SU-DHL-6 (cell line): ENCODE measurements at regions not wholly inside any gene's neighbourhood (a gene's known extent, or its start where the extent isn't known, plus 50 kb on each side); places are given as distances from the start of the nearest gene placed in this dataset.

Experiments used
- H2AFZ ChIP-seq: fragments of 200-600 bp; sonication (generic); 2 replicates; pipeline ENCODE4 v1.6.1; 2014; ENCODE audit warnings: low read depth, mild to moderate bottlenecking, moderate library complexity, mixed read lengths, antibody characterized with exemption, low read length; ENCODE audit not compliant: severe bottlenecking
- H3F3A ChIP-seq: fragments of 200-600 bp; shearing (Covaris generic); 2 replicates; pipeline ENCODE4 v1.6.0; 2016; ENCODE audit warnings: antibody characterized with exemption, mild to moderate bottlenecking; ENCODE audit not compliant: insufficient read depth
- H3K27ac ChIP-seq: fragments of 200-600 bp; sonication (generic); 2 replicates; pipeline ENCODE4 v1.5.1; 2016; ENCODE audit warnings: low read depth, mild to moderate bottlenecking, low read length, moderate library complexity, mixed read lengths
- H3K27me3 ChIP-seq: fragments of 200-600 bp; sonication (generic), shearing (Covaris generic); 2 replicates; pipeline ENCODE4 v1.6.0; 2014; ENCODE audit warnings: mild to moderate bottlenecking, low read length
- H3K36me3 ChIP-seq: fragments of 200-600 bp; sonication (generic); 2 replicates; pipeline ENCODE4 v1.6.1; 2014; ENCODE audit warnings: mild to moderate bottlenecking, low read length, mixed read lengths
- H3K4me2 ChIP-seq: fragments of 300-600, 200-600 bp; shearing (Covaris generic), sonication (generic); 2 replicates; pipeline ENCODE4 v1.6.0; 2014; ENCODE audit warnings: low read length, low read depth, mild to moderate bottlenecking; ENCODE audit not compliant: poor library complexity, severe bottlenecking
- H3K4me3 ChIP-seq: fragments of 200-600 bp; sonication (generic); 2 replicates; pipeline ENCODE4 v1.5.1; 2014; ENCODE audit warnings: antibody characterized with exemption, low read length, mild to moderate bottlenecking, mixed read lengths; ENCODE audit not compliant: insufficient read depth, poor library complexity, severe bottlenecking
- H3K79me2 ChIP-seq: fragments of 200-600 bp; sonication (generic); 2 replicates; pipeline ENCODE4 v1.6.1; 2014; ENCODE audit warnings: mild to moderate bottlenecking, low read length, moderate library complexity; ENCODE audit not compliant: insufficient read depth
- H3K9ac ChIP-seq: fragments of 200-600 bp; sonication (generic); 2 replicates; pipeline ENCODE4 v1.7.0; 2014; ENCODE audit warnings: mild to moderate bottlenecking, low read length
- H3K9me2 ChIP-seq: fragments of 200-600 bp; sonication (generic); replicated peaks from 2 replicates; pipeline ENCODE4 v1.6.1; 2014; ENCODE audit warnings: low read length; ENCODE audit not compliant: insufficient read depth
- H3K9me3 ChIP-seq: fragments of 200-600 bp; sonication (generic); 2 replicates; pipeline ENCODE4 v1.6.1; 2014; ENCODE audit warnings: low read length, mixed read lengths; ENCODE audit not compliant: insufficient read depth
- H4K20me1 ChIP-seq: fragments of 200-600 bp; sonication (generic); 2 replicates; pipeline ENCODE4 v1.6.1; 2014; ENCODE audit warnings: low read depth, mild to moderate bottlenecking, antibody characterized with exemption, low read length, moderate library complexity, mixed read lengths
- EZH2phosphoT487 ChIP-seq: fragments of 200-600 bp; sonication (generic), shearing (Covaris generic); conservative IDR thresholded peaks from 2 replicates; pipeline ENCODE4 v1.6.1; 2018; ENCODE audit warnings: mild to moderate bottlenecking, antibody characterized with exemption, low read length, moderate library complexity, mixed read lengths
- TF ChIP-seq, protein P1 (sequence below): fragments of 200-600 bp; sonication (generic); IDR thresholded peaks from one replicate; pipeline ENCODE4 v1.5.1; 2017; ENCODE audit warnings: antibody characterized with exemption, mild to moderate bottlenecking, low read length, moderate library complexity; ENCODE audit not compliant: insufficient read depth, poor library complexity, severe bottlenecking

DNA sequence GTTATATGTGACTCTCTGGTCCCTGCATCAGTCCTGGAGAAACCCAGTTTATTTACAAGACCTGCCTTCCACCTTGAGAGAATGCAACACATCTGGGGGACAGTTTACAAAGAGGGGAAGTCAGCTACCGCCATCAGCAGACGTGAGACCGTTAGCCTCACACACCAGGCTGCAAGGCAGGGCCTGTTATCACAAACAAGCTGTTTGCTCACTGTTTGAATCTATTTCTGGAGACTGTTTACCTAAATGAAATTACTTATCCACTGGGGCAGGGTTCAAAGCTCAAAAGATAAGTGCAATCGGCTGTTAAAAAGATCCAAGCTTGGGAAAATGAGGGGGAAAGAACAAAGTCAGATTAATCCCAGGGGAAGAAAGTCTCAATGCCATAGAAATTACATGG is 134.4 kb downstream of the ZNF281 start:
- H3K9ac ChIP-seq: no peak overlapping the region
- no peaks in the 10 kb centered on the region for H3K36me3 ChIP-seq
- no peaks in the 10 kb centered on the region for H3F3A ChIP-seq
- TF ChIP-seq, protein P1, sequence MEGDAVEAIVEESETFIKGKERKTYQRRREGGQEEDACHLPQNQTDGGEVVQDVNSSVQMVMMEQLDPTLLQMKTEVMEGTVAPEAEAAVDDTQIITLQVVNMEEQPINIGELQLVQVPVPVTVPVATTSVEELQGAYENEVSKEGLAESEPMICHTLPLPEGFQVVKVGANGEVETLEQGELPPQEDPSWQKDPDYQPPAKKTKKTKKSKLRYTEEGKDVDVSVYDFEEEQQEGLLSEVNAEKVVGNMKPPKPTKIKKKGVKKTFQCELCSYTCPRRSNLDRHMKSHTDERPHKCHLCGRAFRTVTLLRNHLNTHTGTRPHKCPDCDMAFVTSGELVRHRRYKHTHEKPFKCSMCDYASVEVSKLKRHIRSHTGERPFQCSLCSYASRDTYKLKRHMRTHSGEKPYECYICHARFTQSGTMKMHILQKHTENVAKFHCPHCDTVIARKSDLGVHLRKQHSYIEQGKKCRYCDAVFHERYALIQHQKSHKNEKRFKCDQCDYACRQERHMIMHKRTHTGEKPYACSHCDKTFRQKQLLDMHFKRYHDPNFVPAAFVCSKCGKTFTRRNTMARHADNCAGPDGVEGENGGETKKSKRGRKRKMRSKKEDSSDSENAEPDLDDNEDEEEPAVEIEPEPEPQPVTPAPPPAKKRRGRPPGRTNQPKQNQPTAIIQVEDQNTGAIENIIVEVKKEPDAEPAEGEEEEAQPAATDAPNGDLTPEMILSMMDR: no peak
- no peak for TF ChIP-seq EZH2phosphoT487
- no peak overlapping the region for H2AFZ ChIP-seq
- no peaks in the 10 kb centered on the region for H4K20me1 ChIP-seq
- no peak overlapping the region for H3K27ac ChIP-seq
- no peaks in the 10 kb centered on the region for H3K9me3 ChIP-seq
- no peaks in the 10 kb centered on the region for H3K79me2 ChIP-seq
- H3K4me2 ChIP-seq: no peak overlapping the region
- no peaks in the 10 kb centered on the region for H3K27me3 ChIP-seq
- no peaks in the 10 kb centered on the region for H3K9me2 ChIP-seq
- H3K4me3 ChIP-seq: no peak overlapping the region

DNA sequence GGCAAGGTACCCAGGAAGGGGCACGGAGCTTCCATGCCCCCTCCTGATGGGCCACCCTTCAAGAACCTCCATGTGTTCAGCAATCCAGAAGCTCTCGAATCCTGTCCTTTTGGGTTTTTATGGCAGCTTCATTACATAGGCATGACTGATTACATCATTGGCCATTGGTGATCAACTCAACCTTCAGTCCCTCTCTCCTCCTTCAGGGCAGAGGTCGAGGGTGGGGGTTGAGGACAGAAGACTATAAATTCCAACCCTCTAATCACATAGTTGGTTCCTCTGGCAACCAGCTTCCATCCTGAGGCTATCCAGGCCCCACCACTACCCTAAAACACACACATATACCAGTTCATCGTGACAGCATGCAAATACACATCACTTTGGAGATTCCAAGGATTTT is 135.7 kb downstream of the ZNF281 start:
- no peaks in the 10 kb centered on the region for H3K27me3 ChIP-seq
- no peaks in the 10 kb centered on the region for H4K20me1 ChIP-seq
- H3K36me3 ChIP-seq: no peaks in the 10 kb centered on the region
- no peaks in the 10 kb centered on the region for H3K9me3 ChIP-seq
- H3K4me2 ChIP-seq: no peak overlapping the region
- H3F3A ChIP-seq: no peaks in the 10 kb centered on the region
- no peak overlapping the region for H2AFZ ChIP-seq
- H3K79me2 ChIP-seq: no peaks in the 10 kb centered on the region
- TF ChIP-seq, protein P1: no peak
- no peak for TF ChIP-seq EZH2phosphoT487
- H3K9ac ChIP-seq: no peak overlapping the region
- H3K9me2 ChIP-seq: no peaks in the 10 kb centered on the region
- no peak overlapping the region for H3K27ac ChIP-seq
- no peak overlapping the region for H3K4me3 ChIP-seq

DNA sequence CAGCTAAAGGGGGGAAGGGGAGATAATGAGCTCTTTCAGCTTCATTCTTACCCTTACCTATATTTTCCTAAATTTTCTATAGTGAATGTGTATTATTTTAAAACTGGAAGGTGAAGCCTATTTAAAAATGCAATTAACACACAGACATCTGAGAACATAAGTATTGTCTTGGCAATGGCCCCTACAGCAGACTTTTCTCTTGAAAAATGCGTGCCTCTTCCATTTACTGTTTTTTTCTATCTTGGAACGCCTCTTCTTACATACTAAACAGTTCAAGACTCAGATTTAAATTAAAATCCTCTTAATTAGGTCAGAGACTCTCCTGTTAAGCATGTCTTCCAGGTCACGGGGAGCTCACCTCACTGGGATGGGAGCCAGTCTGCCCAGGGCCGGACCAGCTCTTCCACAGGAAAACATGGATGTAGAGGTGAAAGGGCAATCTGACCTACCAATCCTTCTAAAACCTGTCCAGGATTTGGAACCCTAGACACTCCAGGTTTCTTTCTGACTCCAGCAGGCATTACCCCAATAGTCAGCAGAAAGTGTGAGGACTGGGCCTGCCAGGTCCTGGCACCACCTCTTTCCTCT is 137.3 kb downstream of the ZNF281 start:
- Histone ChIP-seq H3K9ac (no peak overlapping the region), H3K27ac (no peak overlapping the region), H3K4me3 (no peak overlapping the region), H3F3A (no peaks in the 10 kb centered on the region), H3K36me3 (no peaks in the 10 kb centered on the region), H3K9me3 (no peaks in the 10 kb centered on the region), H2AFZ (no peak overlapping the region), H4K20me1 (no peaks in the 10 kb centered on the region), H3K9me2 (no peaks in the 10 kb centered on the region), H3K4me2 (no peak overlapping the region), H3K79me2 (no peaks in the 10 kb centered on the region), H3K27me3 (no peaks in the 10 kb centered on the region)
- no peak for TF ChIP-seq EZH2phosphoT487
- TF ChIP-seq, protein P1: no peak
